ENCODE measurements at regions not wholly inside any gene's neighbourhood (a gene's known extent, or its start where the extent isn't known, plus 50 kb on each side); places are given as distances from the start of the nearest gene placed in this dataset.

DNA sequence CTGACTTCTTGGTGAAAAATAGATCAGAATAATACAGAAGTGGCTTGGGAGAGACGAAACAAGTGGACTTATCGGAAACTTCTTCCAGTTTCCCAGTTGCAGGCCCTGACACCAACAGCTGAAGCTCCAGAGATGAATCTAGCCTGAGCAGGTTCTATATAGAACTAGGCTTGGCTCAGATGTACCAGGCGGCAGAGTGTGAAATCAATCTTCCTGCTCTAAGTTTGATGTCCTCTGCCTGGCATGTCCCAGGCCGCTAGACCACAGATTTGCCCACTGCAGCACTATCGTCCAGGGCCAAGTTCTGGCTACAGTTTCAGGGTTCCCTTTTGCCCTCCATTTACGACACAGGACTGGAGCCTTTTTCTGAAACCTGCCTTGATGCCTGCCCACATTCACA, 91.3 kb upstream of the PLEKHA5 start:
- no peak for TF ChIP-seq CTCF (IDR thresholded peaks at IDR 0.05; ENCODE audit: insufficient read depth, low read length, poor library complexity, severe bottlenecking)
- TF ChIP-seq EZH2phosphoT487 (conservative IDR thresholded peaks at IDR 0.05; ENCODE audit: low read length): no peak

Data from SU-DHL-6 (cell line).